Right lobe of liver (tissue), 6 donors: ENCODE measurements at regions not wholly inside any gene's neighbourhood (a gene's known extent, or its start where the extent isn't known, plus 50 kb on each side); places are given as distances from the start of the nearest gene placed in this dataset.

Experiments used
- ATAC-seq, 4 donors: fragments of 200-7000 bp; cut with Tn5 transposase; one replicate each; pipeline ENCODE4 v1.9.1; 2020; ENCODE audit warnings: mild to moderate bottlenecking in 4 of 4, moderate library complexity in 4 of 4
- DNase-seq, 3 donors: peaks; one replicate each; pipeline ENCODE4 v3.0.0-alpha.2; 2020
- H3K27ac ChIP-seq, 3 donors: fragments of 200-600 bp; one replicate each; pipeline ENCODE4 v1.8.0; 2022
- H3K27me3 ChIP-seq, 2 donors: fragments of 200-600 bp; one replicate each; pipeline ENCODE4 v1.8.0; 2022
- H3K36me3 ChIP-seq, 4 donors: fragments of 200-600 bp; sonication (generic) in 1 of 4; one replicate each; pipeline versions ENCODE4 v1.5.1 to v1.8.0; 2017 to 2022; ENCODE audit warnings: control low read depth in 1 of 4
- H3K4me1 ChIP-seq, 4 donors: fragments of 200-600 bp; sonication (generic) in 1 of 4; one replicate each; pipeline versions ENCODE4 v1.5.1 to v1.8.0; 2017 to 2022; ENCODE audit warnings: control low read depth in 1 of 4
- H3K4me3 ChIP-seq, 3 donors: fragments of 200-600 bp; one replicate each; pipeline ENCODE4 v1.8.0; 2022
- H3K9me3 ChIP-seq, 4 donors: fragments of 200-600 bp; sonication (generic) in 1 of 4; one replicate each; pipeline versions ENCODE4 v1.5.1 to v1.8.0; 2017 to 2022; ENCODE audit warnings: control low read depth in 1 of 4
- POLR2A ChIP-seq: fragments of 450-650 bp; IDR thresholded peaks from one replicate; pipeline ENCODE4 v1.6.1; 2017; ENCODE audit warnings: antibody characterized with exemption, mild to moderate bottlenecking
- WGBS: methylation state at CpG from one replicate; pipeline ENCODE4 v1.1.6; 2018; ENCODE audit warnings: low coverage, low lambda C conversion rate; ENCODE audit not compliant: insufficient coverage; ENCODE audit errors: missing lambda C conversion rate; 5-methylcytosine and 5-hydroxymethylcytosine counted together
- intact Hi-C, 2 donors: fragments of 100-400 bp; cut with DNase I; formaldehyde crosslinking; loops; one replicate each; pipeline versions ENCODE4 v1.11.2 to v1.14.1; 2022
- TF ChIP-seq, protein P1 (sequence below), 4 donors: fragments of 200-600 bp in 3 of 4; fragments of 450-650 bp in 1 of 4; IDR thresholded peaks; one replicate each; pipeline versions ENCODE4 v1.5.1 to v1.8.0; 2016 to 2022; ENCODE audit warnings: antibody characterized with exemption in 4 of 4, mild to moderate bottlenecking in 2 of 4
- donor health status: DM: no; HTN: yes; CAD: no.
- donor health status: DM: no; HTN: no; CAD: no.
- donor health status: DM: no; HTN: no; CAD: no.
- donor health status: DM: no; HTN: yes; CAD: no.
- donor health status: DM: no; HTN: yes; CAD: no.

DNA sequence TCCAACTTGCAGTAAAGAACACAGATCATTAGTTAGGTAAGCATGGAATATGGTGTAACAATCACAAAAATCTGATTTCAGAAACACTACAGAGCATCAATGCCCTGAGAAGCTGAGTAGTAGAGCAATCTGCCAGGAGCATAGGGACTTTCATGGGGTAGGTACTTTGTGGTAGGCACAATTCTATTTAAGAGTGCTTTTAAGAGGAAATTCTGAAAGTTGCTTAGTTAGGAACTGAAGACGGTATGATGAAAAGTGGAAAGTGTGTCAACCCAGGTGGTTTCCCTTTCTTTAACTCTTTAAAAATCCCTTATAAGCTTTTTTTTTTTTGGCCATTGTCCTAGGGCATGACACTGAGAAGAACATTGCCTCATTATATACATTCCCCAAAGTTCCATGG is 535.7 kb upstream of the FBXO33 start:
- ATAC-seq, result no peak
- no peaks in the 10 kb centered on the region for H3K36me3 ChIP-seq
- H3K4me3 ChIP-seq, result no peak overlapping the region
- no peaks in the 10 kb centered on the region for H3K4me1 ChIP-seq
- intact Hi-C loops, result no loop called here
- H3K27me3 ChIP-seq, result no peaks in the 10 kb centered on the region
- H3K9me3 ChIP-seq, result no peaks in the 10 kb centered on the region
- 86% methylated on average over 1 of the region's 1 CpG for WGBS
- no peak overlapping the region for H3K27ac ChIP-seq
- TF ChIP-seq, protein P1, sequence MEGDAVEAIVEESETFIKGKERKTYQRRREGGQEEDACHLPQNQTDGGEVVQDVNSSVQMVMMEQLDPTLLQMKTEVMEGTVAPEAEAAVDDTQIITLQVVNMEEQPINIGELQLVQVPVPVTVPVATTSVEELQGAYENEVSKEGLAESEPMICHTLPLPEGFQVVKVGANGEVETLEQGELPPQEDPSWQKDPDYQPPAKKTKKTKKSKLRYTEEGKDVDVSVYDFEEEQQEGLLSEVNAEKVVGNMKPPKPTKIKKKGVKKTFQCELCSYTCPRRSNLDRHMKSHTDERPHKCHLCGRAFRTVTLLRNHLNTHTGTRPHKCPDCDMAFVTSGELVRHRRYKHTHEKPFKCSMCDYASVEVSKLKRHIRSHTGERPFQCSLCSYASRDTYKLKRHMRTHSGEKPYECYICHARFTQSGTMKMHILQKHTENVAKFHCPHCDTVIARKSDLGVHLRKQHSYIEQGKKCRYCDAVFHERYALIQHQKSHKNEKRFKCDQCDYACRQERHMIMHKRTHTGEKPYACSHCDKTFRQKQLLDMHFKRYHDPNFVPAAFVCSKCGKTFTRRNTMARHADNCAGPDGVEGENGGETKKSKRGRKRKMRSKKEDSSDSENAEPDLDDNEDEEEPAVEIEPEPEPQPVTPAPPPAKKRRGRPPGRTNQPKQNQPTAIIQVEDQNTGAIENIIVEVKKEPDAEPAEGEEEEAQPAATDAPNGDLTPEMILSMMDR (IDR thresholded peaks at IDR 0.05), result no peak
- TF ChIP-seq POLR2A, result no peak
- no peak for DNase-seq

DNA sequence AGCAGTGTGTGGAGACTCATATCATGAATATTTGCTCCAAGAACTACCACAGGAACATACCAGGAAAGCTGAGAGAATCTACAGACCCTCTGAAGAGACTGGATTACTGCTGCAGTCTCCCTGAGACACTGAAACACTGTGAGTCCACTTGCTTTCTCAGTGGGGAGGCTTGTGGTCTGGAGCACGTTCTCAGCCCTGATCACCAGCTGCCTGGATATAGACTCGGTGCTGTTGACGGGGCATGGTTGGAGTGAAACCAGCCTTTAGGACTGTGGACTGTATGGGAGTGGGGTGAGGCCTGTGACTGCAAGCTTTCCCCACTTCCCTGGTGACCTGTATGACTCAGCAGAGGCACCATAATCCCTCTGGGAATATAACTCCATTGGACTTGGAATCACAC is 525.8 kb upstream of the FBXO33 start:
- H3K27me3 ChIP-seq, result no peaks in the 10 kb centered on the region
- no peak overlapping the region for H3K27ac ChIP-seq
- no peak for ATAC-seq
- TF ChIP-seq, protein P1 (IDR thresholded peaks at IDR 0.05), result no peak
- TF ChIP-seq POLR2A, result no peak
- no peak for DNase-seq
- no peaks in the 10 kb centered on the region for H3K9me3 ChIP-seq
- no peak overlapping the region for H3K4me3 ChIP-seq
- intact Hi-C loops, result no loop called here
- H3K4me1 ChIP-seq, result no peaks in the 10 kb centered on the region
- H3K36me3 ChIP-seq, result no peaks in the 10 kb centered on the region
- no CpG with 5 or more reads among the region's 3 CpGs for WGBS

- intact Hi-C loops, result no loop called here
- TF ChIP-seq, protein P1 (IDR thresholded peaks at IDR 0.05), result no peak
- no peak for TF ChIP-seq POLR2A
- WGBS, result 44% methylated on average over 3 of the region's 3 CpGs
- no peak overlapping the region for H3K27ac ChIP-seq
- ATAC-seq (no peak), DNase-seq (no peak)
- H3K27me3 ChIP-seq, result no peaks in the 10 kb centered on the region
- no peaks in the 10 kb centered on the region for H3K9me3 ChIP-seq
- H3K36me3 ChIP-seq, result no peaks in the 10 kb centered on the region
- no peak overlapping the region for H3K4me3 ChIP-seq
- no peaks in the 10 kb centered on the region for H3K4me1 ChIP-seq
Observed at GRCh38 chr14:39957290-39957689, 525.1 kb upstream of the FBXO33 start.

DNA sequence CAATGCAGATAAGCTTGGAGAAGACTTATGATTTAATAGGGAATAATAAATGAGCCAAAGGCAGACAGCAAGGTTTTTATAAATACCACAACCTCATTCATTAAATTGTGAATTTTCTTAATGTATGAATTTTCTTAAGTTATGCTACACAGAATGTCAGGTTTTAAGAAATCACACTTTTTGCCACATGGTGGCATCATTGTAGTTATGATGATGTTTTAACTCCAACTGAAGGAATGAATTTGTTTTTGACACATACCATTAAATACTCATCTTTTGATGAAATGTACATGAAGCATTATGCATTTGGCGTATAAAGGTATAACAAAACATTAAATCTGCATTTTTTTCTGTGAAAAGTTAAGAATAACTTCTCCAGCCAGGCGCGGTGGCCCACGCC is 524.1 kb upstream of the FBXO33 start:
- intact Hi-C loops, result no loop called here
- WGBS, result 79% methylated on average over 4 of the region's 4 CpGs
- H3K27ac ChIP-seq, result no peak overlapping the region
- DNase-seq, result no peak
- H3K4me3 ChIP-seq, result no peak overlapping the region
- no peaks in the 10 kb centered on the region for H3K27me3 ChIP-seq
- no peak for ATAC-seq
- no peaks in the 10 kb centered on the region for H3K9me3 ChIP-seq
- no peak for TF ChIP-seq POLR2A
- TF ChIP-seq, protein P1 (IDR thresholded peaks at IDR 0.05), result no peak
- H3K4me1 ChIP-seq, result no peaks in the 10 kb centered on the region
- no peaks in the 10 kb centered on the region for H3K36me3 ChIP-seq

DNA sequence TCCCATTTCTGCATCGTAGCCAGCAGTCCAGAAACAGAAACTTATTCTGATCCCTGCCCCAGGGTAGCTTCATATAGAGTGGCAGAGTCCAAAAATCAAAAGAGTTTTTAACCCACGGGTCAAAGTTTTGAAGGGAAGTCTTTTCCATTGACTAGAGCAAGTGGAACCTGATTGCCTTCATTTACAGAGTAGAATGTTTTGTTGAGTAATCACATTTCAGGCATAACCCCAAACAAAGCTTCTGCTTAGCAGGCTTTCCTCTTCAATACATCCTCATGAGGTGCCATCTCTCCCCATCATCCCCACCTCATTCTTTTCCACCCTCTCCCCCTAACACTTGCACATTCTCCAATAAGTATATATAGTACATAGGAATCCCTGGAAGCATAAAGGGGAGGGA is 516.0 kb upstream of the FBXO33 start:
- DNase-seq (no peak), ATAC-seq (no peak)
- TF ChIP-seq, protein P1 (IDR thresholded peaks at IDR 0.05), result no peak
- TF ChIP-seq POLR2A, result no peak
- Histone ChIP-seq H3K4me3 (no peak overlapping the region), H3K27me3 (no peaks in the 10 kb centered on the region), H3K4me1 (no peaks in the 10 kb centered on the region), H3K36me3 (no peaks in the 10 kb centered on the region), H3K9me3 (no peaks in the 10 kb centered on the region), H3K27ac (no peak overlapping the region)
- WGBS, result 64% methylated on average over 2 of the region's 2 CpGs
- intact Hi-C loops, result no loop called here
